B cell (primary cell): ENCODE measurements at regions not wholly inside any gene's neighbourhood (a gene's known extent, or its start where the extent isn't known, plus 50 kb on each side); places are given as distances from the start of the nearest gene placed in this dataset.

Source experiments
- ATAC-seq: fragments of 200-7000 bp; cut with Tn5 transposase; one replicate; pipeline ENCODE4 v1.10.0; 2021; ENCODE audit warnings: low read depth, mild to moderate bottlenecking, moderate number of reproducible peaks, moderate library complexity
- CTCF ChIA-PET: fragments of 350-600 bp; sonication (Branson Sonifier 250); formaldehyde crosslinking; loops from one replicate; lab custom pipeline; 2021; ENCODE audit warnings: antibody characterized with exemption, inconsistent platforms; lab: Charles Lee
- POLR2A ChIA-PET: fragments of 350-600 bp; sonication (Branson Sonifier 250); formaldehyde crosslinking; loops from one replicate; lab custom pipeline; 2021; ENCODE audit warnings: antibody characterized with exemption; lab: Charles Lee
- DNase-seq: peaks from one replicate; pipeline ENCODE4 v3.0.0; 2013
- H2AFZ ChIP-seq: 2 replicates; pipeline ENCODE4 v1.6.1; 2012; ENCODE audit warnings: mild to moderate bottlenecking, low read depth, low read length; ENCODE audit not compliant: insufficient read depth, poor library complexity, severe bottlenecking
- H3K27ac ChIP-seq, 2 donors: 1 replicate in 1 of 2; 2 replicates in 1 of 2; pipeline ENCODE4 v1.5.1; 2012 to 2013; ENCODE audit warnings: low read length in 2 of 2, mild to moderate bottlenecking in 2 of 2, moderate library complexity in 1 of 2
- H3K27me3 ChIP-seq, 4 experiments: fragments of 200-600 bp in 1 of 4; sonication (generic) in 1 of 4; replicated peaks in 1 of 4; 1 replicate in 2 of 4; 2 replicates in 2 of 4; pipeline versions ENCODE4 v1.6.1 to v1.7.0; 2013 to 2016; ENCODE audit warnings: low read length in 3 of 4, mild to moderate bottlenecking in 2 of 4, mixed read lengths in 1 of 4, moderate library complexity in 1 of 4; ENCODE audit not compliant: insufficient read depth in 4 of 4, control insufficient read depth in 3 of 4; ENCODE audit errors: control extremely low read depth in 1 of 4
- H3K36me3 ChIP-seq, 2 experiments: replicated peaks in 1 of 2; 1 replicate in 1 of 2; 2 replicates in 1 of 2; pipeline versions ENCODE4 v1.6.1 to v1.7.1; 2013; ENCODE audit warnings: low read length in 1 of 2; ENCODE audit not compliant: insufficient read depth in 2 of 2, control insufficient read depth in 1 of 2; ENCODE audit errors: control extremely low read depth in 1 of 2, extremely low read depth in 1 of 2
- H3K4me1 ChIP-seq, 2 donors: fragments of 200-600 bp in 1 of 2; sonication (generic) in 1 of 2; 1 replicate in 1 of 2; 2 replicates in 1 of 2; pipeline versions ENCODE4 v1.5.1 to v1.6.1; 2013 to 2017; ENCODE audit warnings: low read length in 2 of 2; ENCODE audit not compliant: control insufficient read depth in 2 of 2, insufficient read depth in 2 of 2
- H3K4me2 ChIP-seq: replicated peaks from 2 replicates; pipeline ENCODE3; 2012; ENCODE audit warnings: mild to moderate bottlenecking, low read depth, low read length; ENCODE audit not compliant: poor library complexity, severe bottlenecking
- H3K4me3 ChIP-seq, 5 experiments: fragments of 200-600 bp in 1 of 5; sonication (generic) in 1 of 5; 1 replicate in 3 of 5; 2 replicates in 2 of 5; pipeline versions ENCODE4 v1.5.1 to v1.7.0; 2011 to 2016; ENCODE audit warnings: low read length in 4 of 5, mild to moderate bottlenecking in 4 of 5, low read depth in 2 of 5, control low read depth in 1 of 5, moderate library complexity in 1 of 5; ENCODE audit not compliant: insufficient read depth in 1 of 5; ENCODE audit errors: control extremely low read depth in 1 of 5, extremely low read depth in 1 of 5
- H3K79me2 ChIP-seq: fragments of 200-600 bp; sonication (generic); one replicate; pipeline ENCODE4 v1.6.0; 2016; ENCODE audit warnings: low read length; ENCODE audit not compliant: control insufficient read depth, insufficient read depth
- H3K9ac ChIP-seq: fragments of 200-600 bp; sonication (generic); 2 replicates; pipeline ENCODE4 v1.6.1; 2017; ENCODE audit warnings: mild to moderate bottlenecking, low read length, moderate library complexity
- H3K9me3 ChIP-seq, 3 donors: one replicate each; pipeline versions ENCODE4 v1.6.1 to v1.7.1; 2013; ENCODE audit warnings: low read length in 2 of 3; ENCODE audit not compliant: control insufficient read depth in 2 of 3, insufficient read depth in 1 of 3; ENCODE audit errors: control extremely low read depth in 1 of 3
- H4K20me1 ChIP-seq: 2 replicates; pipeline ENCODE4 v1.6.0; 2012; ENCODE audit warnings: mild to moderate bottlenecking, low read length; ENCODE audit not compliant: insufficient read depth, control insufficient read depth, poor library complexity, severe bottlenecking
- H3K27ac Mint-ChIP-seq: one replicate; pipeline ENCODE4 v1.8.0; 2021; ENCODE audit warnings: mixed read lengths
- H3K27me3 Mint-ChIP-seq: one replicate; pipeline ENCODE4 v1.8.0; 2021; ENCODE audit warnings: mixed read lengths
- H3K4me1 Mint-ChIP-seq: one replicate; pipeline ENCODE4 v1.8.0; 2021; ENCODE audit warnings: mixed read lengths
- H3K4me3 Mint-ChIP-seq: one replicate; pipeline ENCODE4 v1.8.0; 2021; ENCODE audit warnings: mixed read lengths
- H3K9me3 Mint-ChIP-seq: one replicate; pipeline ENCODE4 v1.8.0; 2022; ENCODE audit warnings: mixed read lengths; ENCODE audit not compliant: insufficient read depth
- EZH2 ChIP-seq: IDR thresholded peaks from 2 replicates; pipeline ENCODE4 v1.6.1; 2012; ENCODE audit warnings: borderline replicate concordance, low read depth, mild to moderate bottlenecking, moderate library complexity, low read length; ENCODE audit not compliant: insufficient read depth, poor library complexity, severe bottlenecking
- WGBS: methylation state at CpG from one replicate; pipeline ENCODE4 v1.1.5; 2013; ENCODE audit warnings: missing lambda C conversion rate; ENCODE audit not compliant: insufficient coverage; 5-methylcytosine and 5-hydroxymethylcytosine counted together
- intact Hi-C: fragments of 100-400 bp; cut with micrococcal nuclease; formaldehyde crosslinking; loops from one replicate; pipeline ENCODE4 v1.10.0; 2022
- TF ChIP-seq, protein P1 (sequence below): fragments of 200-600 bp; IDR thresholded peaks from one replicate; pipeline ENCODE4 v1.8.0; 2022; ENCODE audit warnings: antibody characterized with exemption, mild to moderate bottlenecking

DNA sequence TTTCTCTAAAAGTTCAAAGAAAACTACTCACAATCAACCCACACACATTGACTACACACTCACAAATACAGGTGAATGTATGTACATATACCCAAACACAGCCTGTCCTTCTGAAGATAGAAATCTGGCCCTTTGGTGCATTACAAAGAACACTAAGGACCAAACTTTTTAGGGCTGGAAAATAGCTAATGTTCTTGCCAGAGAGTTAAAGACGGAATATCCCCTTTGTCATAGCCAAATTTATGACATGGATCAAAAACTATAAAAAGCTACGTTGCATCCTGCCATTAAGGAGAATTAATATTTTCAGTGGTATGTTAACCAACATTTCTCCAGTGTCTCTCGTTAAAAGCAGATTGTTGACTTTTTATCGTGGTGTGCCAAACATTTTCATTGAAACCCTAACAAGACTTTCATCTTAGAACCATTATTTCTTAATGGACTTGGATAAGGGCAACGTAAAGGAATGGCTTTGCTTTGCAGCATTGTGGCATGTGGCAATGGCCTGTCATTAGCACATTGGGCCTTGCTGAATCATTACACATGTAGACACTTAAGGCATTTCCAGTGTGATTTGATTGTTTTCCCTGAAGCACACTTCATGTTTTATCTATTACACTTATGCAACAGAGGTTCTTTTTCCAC, 150.9 kb upstream of the MEOX2 start:
- H3K4me1 Mint-ChIP-seq: no peaks in the 10 kb centered on the region
- H3K9me3 ChIP-seq: no peaks in the 10 kb centered on the region
- H4K20me1 ChIP-seq: no peaks in the 10 kb centered on the region
- H3K9me3 Mint-ChIP-seq: no peaks in the 10 kb centered on the region
- no peak for DNase-seq
- H3K27me3 Mint-ChIP-seq: no peaks in the 10 kb centered on the region
- H2AFZ ChIP-seq: no peak overlapping the region
- no peaks in the 10 kb centered on the region for H3K79me2 ChIP-seq
- ChIA-PET CTCF (no interaction called here), POLR2A (no interaction called here)
- no peak overlapping the region for H3K4me3 Mint-ChIP-seq
- intact Hi-C loops: no loop called here
- H3K27ac Mint-ChIP-seq: no peak overlapping the region
- H3K4me1 ChIP-seq: peaks cover 0 to 3% of the 10 kb centered on the region in 2 donors
- no peak overlapping the region for H3K9ac ChIP-seq
- no peaks in the 10 kb centered on the region for H3K36me3 ChIP-seq
- no peak for ATAC-seq
- H3K4me3 ChIP-seq: no peak overlapping the region
- WGBS: 93% methylated on average over 2 of the region's 5 CpGs
- no peak overlapping the region for H3K4me2 ChIP-seq
- H3K27ac ChIP-seq: no peak overlapping the region
- H3K27me3 ChIP-seq: no peaks in the 10 kb centered on the region
- no peak for TF ChIP-seq EZH2
- TF ChIP-seq, protein P1, sequence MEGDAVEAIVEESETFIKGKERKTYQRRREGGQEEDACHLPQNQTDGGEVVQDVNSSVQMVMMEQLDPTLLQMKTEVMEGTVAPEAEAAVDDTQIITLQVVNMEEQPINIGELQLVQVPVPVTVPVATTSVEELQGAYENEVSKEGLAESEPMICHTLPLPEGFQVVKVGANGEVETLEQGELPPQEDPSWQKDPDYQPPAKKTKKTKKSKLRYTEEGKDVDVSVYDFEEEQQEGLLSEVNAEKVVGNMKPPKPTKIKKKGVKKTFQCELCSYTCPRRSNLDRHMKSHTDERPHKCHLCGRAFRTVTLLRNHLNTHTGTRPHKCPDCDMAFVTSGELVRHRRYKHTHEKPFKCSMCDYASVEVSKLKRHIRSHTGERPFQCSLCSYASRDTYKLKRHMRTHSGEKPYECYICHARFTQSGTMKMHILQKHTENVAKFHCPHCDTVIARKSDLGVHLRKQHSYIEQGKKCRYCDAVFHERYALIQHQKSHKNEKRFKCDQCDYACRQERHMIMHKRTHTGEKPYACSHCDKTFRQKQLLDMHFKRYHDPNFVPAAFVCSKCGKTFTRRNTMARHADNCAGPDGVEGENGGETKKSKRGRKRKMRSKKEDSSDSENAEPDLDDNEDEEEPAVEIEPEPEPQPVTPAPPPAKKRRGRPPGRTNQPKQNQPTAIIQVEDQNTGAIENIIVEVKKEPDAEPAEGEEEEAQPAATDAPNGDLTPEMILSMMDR: no peak

DNA sequence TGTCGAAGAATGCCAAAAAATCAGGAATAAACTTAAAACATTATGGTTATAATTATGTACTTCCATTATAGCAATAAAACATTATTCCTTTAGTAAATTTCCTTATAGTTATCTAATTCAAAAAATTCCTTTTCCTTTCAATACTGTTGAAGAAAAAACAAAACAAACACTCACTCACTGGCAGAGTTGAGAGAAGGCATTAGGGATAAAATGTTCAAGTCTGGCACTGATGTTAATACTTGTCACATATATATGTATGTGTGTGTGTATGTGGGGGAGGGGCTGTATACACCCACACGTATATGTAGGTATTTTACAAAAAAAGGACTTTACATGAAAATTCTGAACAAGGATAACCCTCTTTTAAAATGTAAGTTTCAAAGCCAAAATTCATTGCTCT, 150.2 kb upstream of the MEOX2 start:
- Mint-ChIP-seq H3K4me3 (no peak overlapping the region), H3K27me3 (no peaks in the 10 kb centered on the region), H3K27ac (no peak overlapping the region), H3K9me3 (no peaks in the 10 kb centered on the region), H3K4me1 (no peaks in the 10 kb centered on the region)
- Histone ChIP-seq H3K4me3 (no peak overlapping the region), H3K79me2 (no peaks in the 10 kb centered on the region), H4K20me1 (no peaks in the 10 kb centered on the region), H3K27ac (no peak overlapping the region), H3K9me3 (no peaks in the 10 kb centered on the region), H3K4me1 (peaks cover 0 to 3% of the 10 kb centered on the region in 2 donors), H3K27me3 (no peaks in the 10 kb centered on the region), H3K9ac (no peak overlapping the region), H3K4me2 (no peak overlapping the region), H2AFZ (no peak overlapping the region), H3K36me3 (no peaks in the 10 kb centered on the region)
- intact Hi-C loops: no loop called here
- POLR2A ChIA-PET: no interaction called here
- DNase-seq (no peak), ATAC-seq (no peak)
- no CpG with 5 or more reads among the region's 2 CpGs for WGBS
- CTCF ChIA-PET: interaction anchor here (0.6 kb wide), 1 partner anchor 53 kb away, joined by 3 read pairs; no protein-coding TSS in a partner anchor
- TF ChIP-seq EZH2: no peak
- TF ChIP-seq, protein P1: no peak
